ENCODE measurements at regions not wholly inside any gene's neighbourhood (a gene's known extent, or its start where the extent isn't known, plus 50 kb on each side); places are given as distances from the start of the nearest gene placed in this dataset.

- TF ChIP-seq FOXM1 (IDR thresholded peaks at IDR 0.05; ENCODE audit: borderline replicate concordance) (no peak), CTBP1 (IDR thresholded peaks at IDR 0.05; ENCODE audit: borderline replicate concordance) (no peak), TARDBP (IDR thresholded peaks at IDR 0.05) (no peak), SP1 (IDR thresholded peaks at IDR 0.05) (no peak), HDGF (IDR thresholded peaks at IDR 0.05; ENCODE audit: borderline replicate concordance) (no peak), ARNT (IDR thresholded peaks at IDR 0.05) (no peak), FOXA1 (IDR thresholded peaks at IDR 0.05) (no peak)
Observed at GRCh38 chr11:92439133-92439532, 214.5 kb downstream of the FAT3 start.

Measured in HEK293T (cell line).